SH-SY5Y (cell line): ENCODE measurements at regions not wholly inside any gene's neighbourhood (a gene's known extent, or its start where the extent isn't known, plus 50 kb on each side); places are given as distances from the start of the nearest gene placed in this dataset.

Experiments used
- GATA2 ChIP-seq: IDR thresholded peaks from 2 replicates; pipeline ENCODE4 v1.6.1; 2011; ENCODE audit warnings: mild to moderate bottlenecking, low read depth, low read length
- GATA3 ChIP-seq: IDR thresholded peaks from 2 replicates; pipeline ENCODE4 v1.6.1; 2011; ENCODE audit warnings: low read depth, mild to moderate bottlenecking, low read length, moderate library complexity

DNA sequence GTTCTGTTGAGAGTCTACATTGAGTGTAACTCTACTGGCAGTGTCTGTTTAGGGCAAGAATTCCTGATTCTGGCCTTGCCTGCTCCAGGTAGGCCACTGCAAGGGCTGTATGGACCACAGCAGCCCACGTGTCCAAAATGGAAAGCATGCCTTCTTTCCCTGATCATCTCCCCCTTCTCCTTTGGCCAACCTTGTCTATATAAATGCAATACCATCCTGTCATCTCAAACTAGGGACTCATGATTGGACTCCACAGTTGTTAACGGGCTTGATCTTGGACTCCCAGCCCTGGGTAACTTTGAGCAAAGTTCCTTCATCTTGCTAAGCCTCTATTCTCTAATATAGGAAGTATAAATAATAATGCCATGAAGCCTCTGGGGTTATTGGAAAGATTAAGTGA is 533.6 kb downstream of the BNC2 start:
- TF ChIP-seq GATA2 (no peak), GATA3 (no peak)
